ENCODE measurements at regions not wholly inside any gene's neighbourhood (a gene's known extent, or its start where the extent isn't known, plus 50 kb on each side); places are given as distances from the start of the nearest gene placed in this dataset.

DNA sequence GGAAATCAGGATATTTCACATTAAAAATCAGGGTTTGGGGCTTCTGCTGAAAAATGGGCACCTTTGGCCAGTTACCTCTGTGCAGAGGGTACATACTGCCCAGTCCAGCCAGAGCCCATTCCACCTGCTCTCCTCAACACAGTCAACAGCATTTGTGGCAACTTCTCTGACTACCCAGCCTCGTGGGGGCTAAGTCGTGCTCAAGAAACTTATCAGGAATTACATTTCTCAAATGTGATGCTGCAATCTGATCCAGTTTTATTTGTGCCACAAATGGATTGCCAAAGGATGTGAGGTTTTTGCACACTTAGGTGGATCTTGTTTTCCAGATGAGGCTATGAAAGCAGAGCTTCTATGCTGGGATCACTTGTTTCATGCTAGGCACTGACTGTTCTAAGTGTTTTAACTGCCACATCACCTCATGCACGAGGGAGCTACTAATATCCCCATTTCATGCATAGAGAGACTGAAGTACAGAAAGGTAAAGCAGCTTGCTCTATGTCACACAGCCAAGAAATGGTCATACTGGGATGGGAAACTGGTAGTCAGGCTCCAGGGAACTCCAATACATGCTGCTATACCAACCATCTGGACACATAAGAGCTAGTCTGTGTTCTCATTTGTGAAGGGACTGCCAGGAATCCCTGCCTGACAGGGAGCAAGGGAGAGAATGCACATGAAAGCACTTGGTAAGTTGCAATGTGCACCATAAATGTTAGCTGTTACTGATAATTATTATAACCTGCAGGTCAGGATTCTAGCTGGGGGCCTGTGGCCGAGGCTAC, 89.0 kb upstream of the HK2 start:
- no peaks in the 10 kb centered on the region for H4K20me1 ChIP-seq (ENCODE audit: insufficient read depth, low read length)
- Mint-ChIP-seq H3K27me3 (ENCODE audit: low read depth in 3 of 3) (peaks cover 0 to 4% (median 4%) of the 10 kb centered on the region in 3 donors), H3K9me3 (peaks cover 0 to 3% (median 0%) of the 10 kb centered on the region in 7 donors), H3K4me1 (peaks cover 41% of the 10 kb centered on the region), H3K36me3 (peaks cover 0 to 2% of the 10 kb centered on the region in 2 donors), H3K27ac (peak overlapping the region in 2 of 7 donors; percentile 2 to 35), H3K4me3 (no peak overlapping the region)
- no peaks in the 10 kb centered on the region for H3K79me2 ChIP-seq (ENCODE audit: insufficient read depth, low read length)
- intact Hi-C loops (cut with micrococcal nuclease): loop anchor here (5.0 kb wide), 3 partner anchors 42 to 102 kb away; partner anchors contain the start of gene HK2 (in 1 of the 2)
- no peaks in the 10 kb centered on the region for H3K9me3 ChIP-seq (replicated peaks in 1 of 2; ENCODE audit: control insufficient read depth in 1 of 2, insufficient read depth in 1 of 2, low read length in 2 of 2)
- WGBS (ENCODE audit: insufficient coverage): 87% methylated on average over 3 of the region's 4 CpGs
- H3K4me2 ChIP-seq (replicated peaks; ENCODE audit: extremely low read depth, low read length, poor library complexity, severe bottlenecking): no peak overlapping the region
- no peak overlapping the region for H3K9ac ChIP-seq (ENCODE audit: insufficient read depth, low read length, poor library complexity, severe bottlenecking)
- H3K4me1 ChIP-seq (ENCODE audit: control insufficient read depth in 1 of 2, insufficient read depth in 2 of 2, low read length in 2 of 2): peaks cover 27 to 32% of the 10 kb centered on the region in 2 donors
- no peaks in the 10 kb centered on the region for H3K27me3 ChIP-seq (ENCODE audit: control insufficient read depth in 2 of 2, insufficient read depth in 2 of 2, low read length in 2 of 2)
- no peak overlapping the region for H2AFZ ChIP-seq (ENCODE audit: insufficient read depth, low read depth, low read length, poor library complexity, severe bottlenecking)
- no peak for TF ChIP-seq CTCF (IDR thresholded peaks at IDR 0.05)
- no peaks in the 10 kb centered on the region for H3K36me3 ChIP-seq (replicated peaks in 1 of 2; ENCODE audit: control insufficient read depth in 1 of 2, insufficient read depth in 2 of 2, low read length in 2 of 2)
- no peak overlapping the region for H3K27ac ChIP-seq (ENCODE audit: low read depth in 1 of 2, low read length in 2 of 2)
- H3K4me3 ChIP-seq (replicated peaks in 1 of 3; ENCODE audit: low read depth in 2 of 3, low read length in 3 of 3): no peak overlapping the region
- DNase-seq: no peak

GRCh38 chr2:74745766-74746165, 88.2 kb upstream of the HK2 start:
- Histone ChIP-seq H3K4me2 (replicated peaks; ENCODE audit: extremely low read depth, low read length, poor library complexity, severe bottlenecking) (no peak overlapping the region), H3K9ac (ENCODE audit: insufficient read depth, low read length, poor library complexity, severe bottlenecking) (no peak overlapping the region), H3K27ac (ENCODE audit: low read depth in 1 of 2, low read length in 2 of 2) (no peak overlapping the region), H3K4me3 (replicated peaks in 1 of 3; ENCODE audit: low read depth in 2 of 3, low read length in 3 of 3) (no peak overlapping the region), H2AFZ (ENCODE audit: insufficient read depth, low read depth, low read length, poor library complexity, severe bottlenecking) (no peak overlapping the region), H3K4me1 (ENCODE audit: control insufficient read depth in 1 of 2, insufficient read depth in 2 of 2, low read length in 2 of 2) (peaks cover 19 to 24% of the 10 kb centered on the region in 2 donors), H3K27me3 (ENCODE audit: control insufficient read depth in 2 of 2, insufficient read depth in 2 of 2, low read length in 2 of 2) (no peaks in the 10 kb centered on the region), H3K36me3 (replicated peaks in 1 of 2; ENCODE audit: control insufficient read depth in 1 of 2, insufficient read depth in 2 of 2, low read length in 2 of 2) (no peaks in the 10 kb centered on the region), H4K20me1 (ENCODE audit: insufficient read depth, low read length) (no peaks in the 10 kb centered on the region), H3K9me3 (replicated peaks in 1 of 2; ENCODE audit: control insufficient read depth in 1 of 2, insufficient read depth in 1 of 2, low read length in 2 of 2) (no peaks in the 10 kb centered on the region), H3K79me2 (ENCODE audit: insufficient read depth, low read length) (no peaks in the 10 kb centered on the region)
- Mint-ChIP-seq H3K27me3 (ENCODE audit: low read depth in 3 of 3) (peaks cover 0 to 5% (median 4%) of the 10 kb centered on the region in 3 donors), H3K9me3 (peaks cover 0 to 2% (median 0%) of the 10 kb centered on the region in 7 donors), H3K4me1 (peaks cover 32% of the 10 kb centered on the region), H3K4me3 (no peak overlapping the region), H3K27ac (no peak overlapping the region), H3K36me3 (peaks cover 0 to 2% of the 10 kb centered on the region in 2 donors)
- WGBS (ENCODE audit: insufficient coverage): 99% methylated on average over 8 of the region's 8 CpGs
- intact Hi-C loops (cut with micrococcal nuclease): loop anchor here in 1 of 2 donors (5.0 kb wide), 1 partner anchor 42 kb away; no protein-coding TSS in a partner anchor
- TF ChIP-seq CTCF (IDR thresholded peaks at IDR 0.05): no peak
- DNase-seq: no peak
